CD4-positive, alpha-beta T cell treated with Interferon alpha-2 for 1 hour (primary cell): ENCODE measurements at regions not wholly inside any gene's neighbourhood (a gene's known extent, or its start where the extent isn't known, plus 50 kb on each side); places are given as distances from the start of the nearest gene placed in this dataset.

Experiments
- DNase-seq, 2 donors: peaks; one replicate each; pipeline ENCODE4 v3.0.0-alpha.2; 2020 to 2022

DNA sequence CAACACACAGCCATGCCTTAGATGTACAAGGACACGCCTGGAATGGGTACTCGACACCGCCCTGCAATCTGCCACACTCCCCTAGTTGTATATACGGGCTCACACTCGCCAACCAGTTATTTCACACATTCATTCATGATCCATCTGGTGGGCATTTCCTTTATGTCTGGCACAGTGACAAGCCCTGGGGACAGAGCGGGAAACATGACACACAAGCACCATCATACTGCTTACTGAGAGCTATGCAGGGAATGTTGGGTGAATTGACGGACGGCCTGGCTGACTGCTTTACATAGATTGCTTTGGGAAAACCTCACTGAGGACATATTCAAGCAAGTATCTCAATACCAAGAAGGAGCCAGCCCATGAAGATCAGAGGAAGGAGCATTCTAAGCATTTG, 448.0 kb upstream of the SPRED2 start:
- DNase-seq: no peak

DNA sequence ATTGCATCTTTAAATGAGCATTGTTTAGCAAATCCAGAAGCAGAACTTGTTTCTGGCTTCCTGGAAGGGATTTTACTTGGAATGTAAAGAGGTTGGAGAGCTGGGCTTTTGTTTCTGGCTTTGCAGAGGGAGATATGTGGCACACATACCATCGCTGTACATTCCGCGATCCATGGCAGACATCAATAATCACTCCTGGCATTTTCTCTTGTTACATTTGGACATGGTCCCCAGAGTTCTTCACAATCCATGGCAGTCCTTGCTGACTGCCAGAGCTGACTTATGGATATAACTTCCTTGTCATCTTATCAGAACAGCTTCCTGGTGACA, 445.6 kb upstream of the SPRED2 start:
- no peak for DNase-seq

DNA sequence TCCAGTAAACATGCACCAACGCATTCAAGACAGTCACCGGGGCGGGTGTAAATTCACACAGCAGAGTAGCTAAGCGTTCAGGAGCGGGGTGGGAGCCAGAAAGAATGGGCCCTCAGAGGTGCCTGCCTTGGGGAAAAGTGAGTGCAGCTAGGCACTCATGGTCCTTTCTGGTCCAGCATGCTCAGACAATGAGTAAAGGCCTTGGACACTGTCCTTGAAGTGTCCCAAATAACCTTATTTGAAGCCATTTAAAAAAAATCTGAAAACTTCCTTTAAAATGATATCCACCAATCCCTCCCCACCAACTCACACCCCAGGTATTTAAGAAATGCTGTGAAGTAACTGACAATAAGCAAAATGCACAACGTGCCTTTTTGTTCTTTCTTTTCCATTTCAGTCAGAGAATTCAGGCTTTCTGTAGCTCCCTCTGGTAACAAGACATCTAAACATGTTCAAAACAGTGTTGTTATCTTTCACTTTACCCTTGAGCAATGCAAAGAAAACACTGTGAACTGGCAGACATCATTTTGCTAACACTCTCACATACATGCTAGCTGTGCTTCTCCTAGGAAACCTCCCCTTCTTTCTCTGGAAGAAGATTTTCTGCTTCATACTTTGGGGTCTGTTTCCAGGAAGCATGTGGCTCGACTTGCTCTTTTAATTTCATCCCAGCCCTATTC, 445.1 kb upstream of the SPRED2 start:
- DNase-seq: no peak

DNA sequence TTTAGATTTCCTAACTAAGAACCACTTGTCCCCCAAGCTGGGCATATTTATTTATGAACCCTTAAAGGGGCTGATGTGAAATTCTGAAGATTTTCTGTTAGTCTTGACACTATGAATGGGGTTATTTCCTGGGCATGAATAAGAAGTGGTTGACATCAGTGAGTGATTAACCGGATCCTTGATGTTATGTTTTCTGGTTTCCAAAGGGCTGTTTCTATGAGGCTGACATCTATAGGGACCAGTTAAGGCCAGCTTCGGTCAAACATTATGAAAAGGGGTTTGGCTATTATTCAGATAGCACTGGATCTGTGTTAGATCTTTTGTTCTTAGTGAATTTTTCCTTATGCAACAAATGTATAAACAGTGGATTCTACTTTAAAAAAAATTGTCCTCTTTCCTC, 443.7 kb upstream of the SPRED2 start:
- no peak for DNase-seq

DNA sequence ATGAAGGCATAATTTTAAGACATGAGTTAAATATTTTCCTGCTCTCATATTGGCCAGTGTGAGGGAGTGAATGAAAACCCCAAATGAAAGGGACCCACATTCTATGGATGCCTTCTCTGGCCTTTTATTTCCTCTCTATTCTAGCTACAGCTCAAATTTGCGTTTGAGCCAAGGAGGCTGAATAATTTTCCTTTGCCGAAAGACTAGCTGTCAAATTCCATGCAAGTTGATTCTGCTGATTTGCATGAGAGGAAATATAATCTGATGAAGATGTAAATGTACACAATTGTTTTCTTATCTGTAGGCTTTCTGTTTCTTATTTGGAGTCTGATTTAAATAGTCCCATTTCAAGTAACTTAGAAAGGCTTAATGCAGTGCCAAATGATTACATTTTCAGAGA, 438.4 kb upstream of the SPRED2 start:
- DNase-seq: no peak

DNA sequence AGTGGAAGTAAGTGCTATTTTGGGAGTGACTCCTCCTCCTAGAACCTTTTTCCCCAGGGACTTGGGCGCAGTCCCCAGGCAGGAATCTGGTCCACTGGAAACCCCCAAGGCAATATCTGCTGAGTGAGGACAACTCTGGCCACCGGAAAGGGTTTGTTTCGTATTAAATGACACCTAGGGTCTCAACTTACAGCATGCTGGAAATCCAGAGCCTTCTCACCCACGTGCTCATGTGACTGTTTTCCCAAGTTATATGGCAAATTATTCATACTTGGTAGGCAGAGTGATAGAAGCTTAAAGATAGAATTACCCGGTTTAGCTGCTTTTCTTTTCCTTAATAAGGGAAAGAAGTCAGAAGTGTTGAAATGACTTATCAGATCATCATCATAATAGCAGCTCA, 436.9 kb upstream of the SPRED2 start:
- no peak for DNase-seq

DNA sequence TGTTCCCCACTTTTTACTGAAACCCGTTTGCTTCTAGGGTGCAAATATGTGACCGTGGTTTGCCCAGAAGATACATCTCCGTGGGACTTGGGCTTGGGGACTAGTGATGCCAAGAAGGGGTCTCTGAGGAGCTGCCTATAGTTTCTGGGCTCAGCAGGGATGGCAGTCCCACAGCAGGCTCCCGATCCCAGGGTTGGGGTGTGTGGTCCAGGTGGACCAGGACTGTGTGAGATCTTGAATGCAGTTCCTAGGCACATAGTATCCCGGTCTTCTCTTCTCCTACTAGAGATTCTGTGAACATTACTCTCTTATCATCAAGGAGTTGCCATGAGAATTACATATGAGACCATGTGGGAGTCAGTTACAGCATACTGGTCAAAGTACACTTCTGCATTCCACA, 435.8 kb upstream of the SPRED2 start:
- DNase-seq: no peak

DNA sequence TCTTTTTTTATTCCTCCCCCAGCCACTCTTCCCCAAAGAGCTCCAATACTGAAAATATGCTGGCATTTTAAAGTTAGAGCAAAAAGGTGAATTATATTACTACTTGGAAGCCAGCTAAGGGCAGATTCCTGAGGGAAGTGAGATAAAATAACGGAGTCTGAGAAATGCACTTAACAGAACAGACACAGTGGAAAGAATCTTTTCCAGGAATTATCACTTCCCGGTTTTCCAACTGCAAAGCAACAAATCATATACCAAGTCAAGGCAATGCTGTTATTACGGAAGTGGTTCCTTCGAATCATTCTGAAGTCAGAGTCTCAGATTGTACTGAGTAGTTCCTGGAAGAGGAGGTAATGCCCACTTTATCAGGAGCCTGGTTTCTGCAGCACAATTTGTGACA, 435.0 kb upstream of the SPRED2 start:
- no peak for DNase-seq

DNA sequence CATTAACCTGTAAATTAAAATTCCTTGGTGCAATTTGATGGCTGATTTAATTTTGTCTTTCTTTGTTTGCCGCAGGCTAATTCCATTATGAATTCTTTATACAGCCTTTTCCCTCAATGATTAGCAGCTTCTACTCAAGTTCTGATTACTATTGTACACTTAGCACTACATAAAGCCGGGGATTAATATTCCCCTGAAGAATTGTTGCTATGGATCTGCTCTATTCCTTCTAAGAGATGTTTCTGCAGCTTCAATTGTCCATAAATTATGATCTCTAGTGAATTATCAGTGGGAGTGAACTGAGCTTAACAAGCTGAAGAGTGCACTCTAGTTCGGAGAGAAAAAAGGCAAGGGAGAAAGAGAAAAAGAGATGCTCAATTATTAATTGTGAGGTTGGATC, 433.7 kb upstream of the SPRED2 start:
- no peak for DNase-seq

DNA sequence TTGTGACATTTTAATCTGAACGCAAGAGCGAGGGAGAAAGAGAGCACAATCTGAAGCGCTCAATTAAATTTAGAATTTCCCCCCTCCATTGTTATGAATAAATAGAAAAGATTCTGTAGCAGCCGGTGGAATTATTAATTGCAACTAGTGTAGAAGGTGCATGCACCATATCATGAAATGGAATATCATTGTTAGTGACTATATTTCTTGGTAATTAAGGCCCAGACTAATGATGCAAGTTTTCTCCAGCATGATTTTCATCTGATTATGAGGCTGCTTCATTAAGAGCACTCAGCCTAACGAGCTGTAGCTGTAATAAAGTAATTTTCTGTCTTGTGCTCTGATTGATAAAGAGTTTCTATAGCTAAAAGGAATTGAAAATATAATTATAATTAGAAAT, 432.2 kb upstream of the SPRED2 start:
- DNase-seq: no peak

DNA sequence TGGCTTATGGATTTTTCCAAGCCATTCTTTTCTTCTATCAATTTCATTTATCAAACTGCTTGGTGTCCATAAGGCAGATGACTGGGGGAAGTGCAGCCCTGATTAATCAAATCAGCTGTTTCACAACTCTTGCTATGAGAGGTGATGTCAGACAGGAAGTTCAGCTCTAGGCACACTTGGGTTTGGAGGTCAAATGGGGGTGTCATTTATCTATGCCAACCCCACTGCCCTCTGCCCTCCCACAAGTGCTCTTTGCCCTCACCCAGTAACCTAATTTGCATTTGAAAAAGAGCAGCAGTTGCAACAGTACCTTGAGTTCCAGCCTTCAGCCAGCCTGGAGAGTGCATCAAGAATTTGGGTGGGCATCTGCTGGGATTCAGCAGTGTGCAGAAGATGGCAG, 431.3 kb upstream of the SPRED2 start:
- DNase-seq: no peak

DNA sequence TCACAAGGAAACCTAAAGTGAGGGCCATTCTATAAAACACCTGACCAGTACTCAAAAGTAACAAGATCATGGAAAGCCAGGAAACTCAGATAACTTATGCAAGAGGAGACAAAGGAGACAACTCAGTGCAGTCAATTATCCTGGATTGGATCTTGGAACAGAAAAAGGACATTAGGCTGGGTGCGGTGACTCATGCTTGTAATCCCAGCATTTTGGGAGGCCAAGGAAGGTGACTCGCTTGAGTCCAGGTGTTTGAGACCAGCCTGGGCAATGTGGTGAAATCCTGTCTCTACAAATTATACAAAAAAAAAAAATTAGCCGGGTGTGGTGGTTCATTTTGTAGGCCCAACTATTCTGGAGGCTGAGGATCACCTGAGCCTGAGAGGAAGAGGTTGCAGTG, 424.5 kb upstream of the SPRED2 start:
- DNase-seq: no peak

DNA sequence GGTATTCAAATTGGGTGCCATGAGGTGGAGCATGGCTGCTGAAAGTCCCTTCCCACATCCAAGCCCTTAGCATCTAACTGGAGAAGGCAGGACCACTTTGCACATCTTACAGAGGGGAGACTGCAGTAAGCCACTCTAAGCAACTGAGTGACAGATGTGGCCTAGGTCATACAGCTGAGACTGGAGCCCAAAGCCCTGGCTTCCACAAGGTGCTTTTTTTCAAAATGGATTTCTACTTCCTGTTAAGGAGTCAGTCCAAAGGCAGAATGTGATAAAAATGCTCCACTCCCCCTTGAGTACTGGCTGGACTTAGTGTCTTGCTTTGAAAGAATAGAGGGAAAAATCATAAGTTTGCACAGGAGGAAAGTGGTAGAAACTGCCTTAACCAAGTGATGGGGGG, 424.0 kb upstream of the SPRED2 start:
- DNase-seq: no peak

DNA sequence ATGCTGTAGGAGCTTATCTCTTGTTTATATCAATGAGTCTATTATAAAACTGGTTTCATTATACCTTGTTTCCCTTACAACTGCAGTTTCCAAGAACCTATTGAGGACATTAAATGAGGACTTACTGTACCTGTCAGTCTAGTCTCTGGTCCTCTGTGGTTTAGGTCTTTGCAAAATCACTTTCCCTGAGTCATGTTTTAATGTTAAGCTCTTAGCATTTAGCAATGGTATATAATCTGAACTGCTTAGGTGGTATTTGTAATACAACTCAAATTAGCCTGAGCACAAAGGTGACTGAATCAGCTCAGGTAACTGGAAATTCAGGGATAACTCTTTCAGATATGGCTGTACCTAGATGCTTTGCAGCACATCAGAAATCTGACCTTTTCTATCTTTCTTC, 418.3 kb upstream of the SPRED2 start:
- no peak for DNase-seq

DNA sequence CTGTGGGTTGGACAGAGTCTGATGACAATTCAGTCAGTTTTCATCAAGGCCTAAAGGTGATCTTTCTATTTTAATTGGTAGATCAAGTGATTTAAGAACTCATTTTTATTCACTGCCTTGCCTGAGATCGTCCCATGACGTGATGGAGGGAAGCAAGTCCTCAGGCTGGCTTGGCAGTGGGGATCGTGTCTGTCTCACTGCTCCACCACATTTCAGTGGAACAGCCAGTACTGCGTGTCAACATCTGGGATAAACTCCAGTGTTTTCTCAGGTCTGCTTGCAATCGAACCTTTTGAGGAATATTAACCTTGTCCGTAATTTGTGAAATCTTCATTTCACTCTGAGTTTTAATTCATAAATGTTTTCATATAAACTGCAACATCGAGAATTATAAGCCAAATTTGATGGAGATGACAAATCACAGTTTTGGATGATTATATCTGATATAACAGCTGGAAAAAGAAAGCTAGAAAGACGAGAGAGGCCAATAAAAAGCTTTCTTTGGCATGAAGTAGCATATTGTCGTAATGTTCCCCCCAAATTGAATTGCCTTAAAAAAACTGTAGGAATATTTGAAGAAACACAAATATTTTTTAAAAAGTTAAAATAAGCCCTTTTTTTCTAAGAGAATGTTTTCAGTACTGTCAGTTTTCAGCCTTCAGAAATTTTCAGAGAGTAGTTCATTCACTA, 414.7 kb upstream of the SPRED2 start:
- DNase-seq: no peak

DNA sequence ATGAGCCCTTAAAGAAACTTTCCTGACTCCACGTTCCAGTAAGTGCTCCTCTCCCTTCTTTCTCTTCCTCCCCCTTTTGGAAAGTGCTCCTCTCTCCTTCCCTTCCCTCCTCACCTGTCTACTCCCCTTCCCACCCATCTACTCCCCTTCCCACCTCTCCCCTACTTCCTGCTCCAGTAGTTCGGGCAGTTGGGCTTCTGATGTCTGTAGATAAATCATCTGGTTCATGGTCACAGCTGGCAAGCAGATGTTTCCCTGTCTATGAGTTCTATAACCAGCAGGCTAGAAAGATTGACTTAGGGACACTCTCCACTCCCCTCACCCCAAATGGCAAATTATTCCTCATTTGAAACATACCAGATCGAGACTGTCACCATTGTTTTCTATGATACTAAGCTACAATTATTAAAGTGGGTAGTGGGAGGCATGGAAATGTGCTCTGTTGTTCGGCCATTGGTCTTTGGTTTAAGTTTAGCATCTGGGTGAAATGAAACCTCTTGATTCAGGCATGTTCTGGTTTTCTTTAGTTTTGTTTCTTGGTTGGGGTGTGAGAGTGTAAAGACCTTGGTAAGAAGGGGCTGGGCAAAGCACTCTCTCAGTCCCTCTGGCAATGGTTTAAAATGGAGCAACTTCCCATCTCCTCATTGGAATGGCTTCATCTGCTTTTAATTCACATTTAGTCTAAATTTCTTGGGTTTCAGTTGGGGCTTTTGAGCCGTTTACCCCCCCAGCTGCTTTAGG, 413.2 kb upstream of the SPRED2 start:
- no peak for DNase-seq

DNA sequence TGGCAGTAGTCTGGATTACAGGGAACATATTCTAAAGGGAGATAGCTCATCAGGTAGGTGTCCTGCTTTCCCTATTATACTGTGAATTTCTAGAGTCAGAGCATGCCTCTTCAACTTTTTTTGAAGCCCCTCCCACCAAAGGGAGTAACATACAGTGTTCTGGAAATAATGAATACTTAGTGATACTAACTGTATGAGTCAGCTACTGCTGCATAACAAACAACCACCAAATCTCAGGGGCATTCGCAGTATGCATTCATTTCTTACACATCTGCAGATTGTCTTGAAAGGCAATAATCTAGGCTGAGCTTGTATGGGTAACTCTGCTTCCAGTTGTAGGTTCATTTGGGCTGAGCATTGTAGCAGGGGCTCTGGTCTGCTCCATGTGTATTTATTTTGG, 409.7 kb upstream of the SPRED2 start:
- DNase-seq: no peak

DNA sequence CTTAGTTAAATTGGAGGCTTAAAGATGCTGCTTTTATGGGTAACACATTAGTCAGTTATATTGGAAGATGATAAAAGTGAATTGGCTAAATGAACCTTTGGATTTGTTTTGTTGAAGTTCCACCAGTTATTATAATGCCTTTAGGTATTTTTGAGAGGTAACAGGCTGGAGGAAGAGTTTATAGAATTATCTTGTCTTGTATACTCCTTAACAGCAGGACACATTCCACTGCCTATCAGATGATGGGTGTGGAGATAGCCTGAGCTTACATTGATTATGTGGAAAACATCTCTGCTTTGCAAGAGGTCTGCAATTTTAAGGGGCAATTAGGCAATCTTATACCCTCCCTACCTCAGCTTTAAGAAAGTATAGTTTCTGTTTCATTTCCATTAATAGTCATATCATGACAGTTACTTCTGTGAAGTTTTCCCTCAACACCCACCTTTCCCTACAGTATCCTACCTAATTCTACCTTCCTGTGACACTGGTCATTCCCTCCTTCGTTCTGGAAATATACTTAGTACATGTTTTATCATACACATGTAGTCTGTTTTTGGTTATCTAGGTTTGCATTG, 403.7 kb upstream of the SPRED2 start:
- no peak for DNase-seq

DNA sequence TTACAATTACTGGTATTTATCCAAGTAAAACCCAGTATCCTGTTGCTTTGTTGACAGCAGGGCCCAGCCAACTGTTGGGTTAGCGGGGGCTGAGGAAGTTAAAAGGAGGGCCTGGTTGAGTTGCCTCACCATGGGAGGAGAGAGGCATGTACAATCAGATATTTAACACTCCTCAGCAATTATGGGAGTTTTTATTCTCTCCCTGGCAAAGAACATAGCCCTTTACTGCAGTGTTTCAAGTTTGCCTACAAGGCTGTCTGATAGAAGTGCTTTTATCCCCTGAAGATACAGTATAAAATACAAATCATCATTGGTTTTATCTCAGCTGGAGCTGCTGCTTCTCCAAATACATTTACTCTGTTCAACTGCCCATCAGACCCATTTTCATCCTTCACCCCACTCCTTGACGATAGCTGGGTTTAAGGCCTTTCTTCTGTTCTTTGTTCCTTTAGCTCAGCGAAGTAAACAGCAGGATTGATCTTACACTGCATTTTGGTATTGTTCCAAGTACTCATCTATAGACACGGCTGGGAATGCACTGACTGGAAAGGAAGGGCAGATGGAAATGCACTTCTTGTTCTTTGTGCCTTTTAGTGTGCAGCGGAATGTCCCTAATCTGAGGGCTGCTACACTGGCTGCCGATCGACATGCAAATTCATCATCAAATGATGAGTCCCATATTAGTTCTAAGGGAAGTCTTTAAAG, 402.5 kb upstream of the SPRED2 start:
- no peak for DNase-seq

DNA sequence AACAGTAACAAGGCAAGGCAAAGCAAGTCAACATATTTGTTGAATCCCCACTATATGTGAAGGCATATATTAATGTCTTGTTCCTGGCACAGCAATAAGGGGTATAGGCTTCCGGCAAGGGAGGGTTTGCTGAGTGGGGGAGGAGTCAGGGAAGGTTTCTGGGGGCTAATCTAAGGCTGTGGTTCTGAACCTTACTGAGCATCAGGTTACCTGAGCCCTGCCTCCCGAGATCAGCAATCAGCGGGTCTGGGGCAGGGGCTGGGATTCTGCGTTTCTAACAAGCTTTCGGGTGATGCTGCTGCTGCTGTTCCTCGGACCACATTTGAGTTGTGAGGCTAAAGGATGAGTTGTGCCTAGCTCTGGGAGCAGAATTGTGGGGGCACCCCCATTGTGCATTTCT, 401.7 kb upstream of the SPRED2 start:
- no peak for DNase-seq

DNA sequence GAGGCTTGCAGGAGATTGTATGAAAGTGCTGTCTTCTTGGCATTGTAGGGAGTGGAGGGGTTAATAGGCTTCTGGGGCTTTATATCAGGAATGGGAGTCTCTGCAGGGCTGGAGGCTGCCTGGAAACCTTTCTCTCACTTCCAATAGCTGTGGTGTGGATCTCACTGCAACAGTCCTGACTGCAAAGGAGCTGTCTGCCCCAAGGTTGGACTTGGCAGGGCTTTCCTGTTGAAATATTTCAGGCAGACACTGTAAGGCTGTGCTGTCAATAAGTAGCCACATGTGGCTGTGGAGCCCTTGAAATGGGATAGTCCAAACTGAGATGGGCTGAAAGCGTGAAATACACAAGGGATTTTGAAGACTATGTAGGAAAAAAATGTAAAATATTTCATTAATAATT, 399.1 kb upstream of the SPRED2 start:
- DNase-seq: no peak

DNA sequence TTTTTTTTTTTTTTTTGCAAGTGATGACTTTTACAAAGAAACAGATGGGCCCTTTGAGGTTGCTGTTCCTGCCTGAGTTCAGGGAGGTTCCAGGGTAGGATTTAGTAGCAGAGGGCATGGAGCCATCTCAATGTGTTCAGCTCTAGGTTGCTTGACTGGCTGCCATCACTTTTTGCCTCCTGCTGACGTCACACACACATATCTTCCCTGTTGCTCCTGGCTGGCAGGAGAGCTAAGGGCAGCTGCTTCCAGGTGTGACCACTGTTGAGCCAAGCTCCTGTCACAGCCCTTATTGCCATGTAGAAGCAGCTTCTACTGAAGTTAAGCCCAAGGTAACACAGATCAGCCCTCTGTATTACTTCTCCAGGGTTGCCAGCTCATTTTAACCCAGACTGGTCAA, 394.2 kb upstream of the SPRED2 start:
- DNase-seq: no peak

DNA sequence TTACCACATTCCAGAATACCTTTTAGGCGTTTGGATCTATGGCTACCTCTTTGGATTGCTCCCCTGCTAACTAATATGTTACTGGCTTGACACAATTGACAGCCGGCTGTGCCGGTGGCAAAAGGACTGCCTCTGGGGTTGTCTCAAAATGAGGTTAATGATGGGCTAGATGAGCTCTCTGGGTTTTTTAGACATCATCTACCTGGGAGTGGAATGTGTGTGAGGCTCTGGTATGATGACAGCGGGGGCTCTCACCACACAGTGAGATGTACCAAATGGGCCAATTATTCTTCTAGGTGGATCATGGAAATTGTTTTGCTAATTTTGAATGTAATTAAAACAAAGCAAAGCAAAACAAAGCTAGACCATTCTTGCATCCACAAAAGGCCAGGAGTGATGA, 391.1 kb upstream of the SPRED2 start:
- DNase-seq: no peak

DNA sequence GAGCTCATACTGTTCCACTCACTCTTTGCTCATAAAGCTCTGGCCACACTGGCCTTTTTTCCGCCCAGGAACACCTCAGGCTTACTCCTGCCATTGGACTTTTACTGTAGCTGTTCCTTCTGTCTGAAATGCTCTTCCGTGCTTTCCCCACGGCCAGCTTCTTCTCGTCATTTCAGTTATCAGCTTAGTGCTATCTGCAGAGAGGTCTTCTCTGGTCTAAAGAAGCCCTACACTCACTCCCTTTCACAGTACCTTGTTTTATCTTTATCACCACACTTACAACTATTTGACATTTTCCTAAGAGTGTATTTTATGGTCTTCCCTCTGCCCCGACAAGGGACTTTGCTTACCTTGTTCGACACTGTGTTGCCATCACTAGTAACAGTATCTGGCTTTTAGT, 388.1 kb upstream of the SPRED2 start:
- DNase-seq: no peak
